Keratinocyte (primary cell): ENCODE measurements at regions not wholly inside any gene's neighbourhood (a gene's known extent, or its start where the extent isn't known, plus 50 kb on each side); places are given as distances from the start of the nearest gene placed in this dataset.

ENCODE experiments used
- DNase-seq: peaks from one replicate; pipeline ENCODE4 v3.0.0-alpha.2; 2011; ENCODE audit warnings: low read depth, missing footprints, low spot score
- FAIRE-seq: peaks from 2 replicates; lab custom pipeline; 2011; peaks lifted over from hg19 to GRCh38; lab: Jason Lieb, UNC
- H2AFZ ChIP-seq: 2 replicates; pipeline ENCODE4 v1.6.0; 2012; ENCODE audit warnings: low read length, control low read depth, inconsistent platforms; ENCODE audit not compliant: control insufficient read depth
- H3K27ac ChIP-seq: 2 replicates; pipeline ENCODE4 v1.5.1; 2011; ENCODE audit warnings: low read length; ENCODE audit not compliant: control insufficient read depth, insufficient read depth
- H3K27me3 ChIP-seq: 3 replicates; pipeline ENCODE4 v1.6.0; 2011; ENCODE audit warnings: low read length; ENCODE audit not compliant: control insufficient read depth, insufficient read depth; ENCODE audit errors: extremely low read depth
- H3K36me3 ChIP-seq, 2 experiments: 2 replicates in 1 of 2; 3 replicates in 1 of 2; pipeline ENCODE4 v1.5.1; 2011; ENCODE audit warnings: low read length in 2 of 2, mild to moderate bottlenecking in 1 of 2; ENCODE audit not compliant: control insufficient read depth in 2 of 2, insufficient read depth in 2 of 2; ENCODE audit errors: extremely low read depth in 1 of 2
- H3K4me1 ChIP-seq: 3 replicates; pipeline ENCODE4 v1.5.1; 2011; ENCODE audit warnings: low read length; ENCODE audit not compliant: control insufficient read depth, insufficient read depth; ENCODE audit errors: extremely low read depth
- H3K4me2 ChIP-seq: 3 replicates; pipeline ENCODE4 v1.6.0; 2011; ENCODE audit warnings: low read depth, low read length; ENCODE audit not compliant: control insufficient read depth, insufficient read depth; ENCODE audit errors: extremely low read depth
- H3K4me3 ChIP-seq, 3 experiments: fragments of 200-600 bp in 1 of 3; sonication (generic) in 1 of 3; 2 replicates in 2 of 3; 3 replicates in 1 of 3; pipeline ENCODE4 v1.5.1; 2011 to 2016; ENCODE audit warnings: low read length in 3 of 3, mild to moderate bottlenecking in 3 of 3, control low read depth in 2 of 3, inconsistent platforms in 1 of 3, low read depth in 1 of 3, mixed read lengths in 1 of 3, mixed run types in 1 of 3, moderate library complexity in 1 of 3; ENCODE audit not compliant: control insufficient read depth in 2 of 3, insufficient read depth in 2 of 3; ENCODE audit errors: extremely low read depth in 1 of 3
- H3K79me2 ChIP-seq: 2 replicates; pipeline ENCODE4 v1.6.0; 2012; ENCODE audit warnings: low read length; ENCODE audit not compliant: control insufficient read depth, insufficient read depth
- H3K9ac ChIP-seq: 3 replicates; pipeline ENCODE4 v1.6.0; 2011; ENCODE audit warnings: low read length; ENCODE audit not compliant: control insufficient read depth, insufficient read depth; ENCODE audit errors: extremely low read depth
- H3K9me1 ChIP-seq: 3 replicates; pipeline ENCODE4 v1.6.0; 2011; ENCODE audit warnings: low read length; ENCODE audit not compliant: control insufficient read depth, insufficient read depth; ENCODE audit errors: extremely low read depth
- H3K9me3 ChIP-seq: 2 replicates; pipeline ENCODE4 v1.5.1; 2012; ENCODE audit warnings: low read depth, low read length; ENCODE audit not compliant: control insufficient read depth
- H4K20me1 ChIP-seq: 3 replicates; pipeline ENCODE4 v1.6.0; 2011; ENCODE audit warnings: low read length; ENCODE audit not compliant: control insufficient read depth, insufficient read depth; ENCODE audit errors: extremely low read depth
- EZH2 ChIP-seq: IDR thresholded peaks from one replicate; pipeline ENCODE4 v1.6.1; 2012; ENCODE audit warnings: inconsistent platforms, mild to moderate bottlenecking, low read length, moderate library complexity
- dilution Hi-C: fragments of 300-500 bp; cut with MboI; formaldehyde crosslinking; loops from one replicate; pipeline ENCODE4 v1.7.0; 2020; ENCODE audit warnings: low sequenced_read_pairs; ENCODE audit not compliant: extremely low pct_ligation_motif_present
- TF ChIP-seq, protein P1 (sequence below), 3 experiments: IDR thresholded peaks in 1 of 3; conservative IDR thresholded peaks in 1 of 3; optimal IDR thresholded peaks in 1 of 3; 2 replicates in 2 of 3; 3 replicates in 1 of 3; pipeline versions ENCODE3 to v1.5.1; 2011; ENCODE audit warnings: low read length in 3 of 3, mild to moderate bottlenecking in 3 of 3, moderate library complexity in 2 of 3, control low read depth in 1 of 3, inconsistent platforms in 1 of 3; ENCODE audit not compliant: insufficient read depth in 2 of 3; ENCODE audit errors: extremely low read depth in 1 of 3

DNA sequence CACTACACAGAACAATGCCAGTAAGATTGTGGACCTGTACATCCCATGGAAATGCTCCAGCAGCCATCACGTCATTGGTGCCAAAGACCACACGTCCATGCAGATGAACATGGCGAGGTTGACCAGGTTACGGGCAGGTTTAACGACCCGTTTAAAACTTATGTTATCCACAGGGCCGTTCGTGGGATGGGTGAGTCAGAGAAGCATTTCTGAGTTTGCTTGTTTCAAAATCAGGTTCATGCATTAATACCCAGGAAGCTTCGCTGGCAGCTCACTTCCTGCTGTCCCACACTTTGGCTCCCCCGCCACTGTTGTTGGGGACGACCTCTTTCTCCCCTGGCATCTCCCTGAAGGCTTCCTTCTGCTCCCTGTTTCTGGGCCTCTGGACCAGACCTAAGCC is 194.1 kb downstream of the USP12 start:
- Histone ChIP-seq H3K27me3 (peaks cover 13% of the 10 kb centered on the region), H3K36me3 (no peaks in the 10 kb centered on the region), H3K9me1 (no peaks in the 10 kb centered on the region), H3K4me1 (no peaks in the 10 kb centered on the region), H3K4me3 (no peak overlapping the region), H3K79me2 (no peaks in the 10 kb centered on the region), H3K27ac (no peak overlapping the region), H2AFZ (no peak overlapping the region), H3K4me2 (no peak overlapping the region), H3K9me3 (no peaks in the 10 kb centered on the region), H3K9ac (no peak overlapping the region), H4K20me1 (no peaks in the 10 kb centered on the region)
- FAIRE-seq = no peak
- no peak for DNase-seq
- TF ChIP-seq, protein P1, sequence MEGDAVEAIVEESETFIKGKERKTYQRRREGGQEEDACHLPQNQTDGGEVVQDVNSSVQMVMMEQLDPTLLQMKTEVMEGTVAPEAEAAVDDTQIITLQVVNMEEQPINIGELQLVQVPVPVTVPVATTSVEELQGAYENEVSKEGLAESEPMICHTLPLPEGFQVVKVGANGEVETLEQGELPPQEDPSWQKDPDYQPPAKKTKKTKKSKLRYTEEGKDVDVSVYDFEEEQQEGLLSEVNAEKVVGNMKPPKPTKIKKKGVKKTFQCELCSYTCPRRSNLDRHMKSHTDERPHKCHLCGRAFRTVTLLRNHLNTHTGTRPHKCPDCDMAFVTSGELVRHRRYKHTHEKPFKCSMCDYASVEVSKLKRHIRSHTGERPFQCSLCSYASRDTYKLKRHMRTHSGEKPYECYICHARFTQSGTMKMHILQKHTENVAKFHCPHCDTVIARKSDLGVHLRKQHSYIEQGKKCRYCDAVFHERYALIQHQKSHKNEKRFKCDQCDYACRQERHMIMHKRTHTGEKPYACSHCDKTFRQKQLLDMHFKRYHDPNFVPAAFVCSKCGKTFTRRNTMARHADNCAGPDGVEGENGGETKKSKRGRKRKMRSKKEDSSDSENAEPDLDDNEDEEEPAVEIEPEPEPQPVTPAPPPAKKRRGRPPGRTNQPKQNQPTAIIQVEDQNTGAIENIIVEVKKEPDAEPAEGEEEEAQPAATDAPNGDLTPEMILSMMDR (optimal IDR thresholded peaks at IDR 0.05 in 1 of 3, IDR thresholded peaks at IDR 0.05 in 1 of 3, conservative IDR thresholded peaks at IDR 0.05 in 1 of 3; ENCODE audit: extremely low read depth in 1 of 3, insufficient read depth in 2 of 3, low read length in 3 of 3) = no peak
- TF ChIP-seq EZH2 = no peak
- dilution Hi-C loops = no loop called here

DNA sequence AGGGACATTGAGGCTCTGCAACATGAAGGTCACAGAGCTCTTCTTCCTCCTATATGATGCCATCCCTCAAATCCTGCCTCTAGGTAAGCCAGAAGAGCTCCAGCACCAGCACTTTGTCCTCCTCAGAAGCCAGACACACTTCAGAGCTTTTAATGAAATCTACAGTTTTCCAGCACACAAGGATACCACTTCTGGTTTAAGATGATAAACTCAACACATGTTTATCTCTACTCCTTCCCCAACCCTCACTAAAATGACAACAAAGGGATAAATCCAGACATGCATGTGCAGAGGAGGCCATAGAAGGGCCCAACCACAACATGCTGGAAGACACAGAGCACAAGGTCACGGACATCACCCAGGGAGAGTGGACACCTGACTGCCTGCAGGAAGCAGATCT is 195.3 kb downstream of the USP12 start:
- no peak for DNase-seq
- H3K9me3 ChIP-seq = no peaks in the 10 kb centered on the region
- no peak for FAIRE-seq
- H3K9me1 ChIP-seq = no peaks in the 10 kb centered on the region
- no peaks in the 10 kb centered on the region for H4K20me1 ChIP-seq
- H3K4me2 ChIP-seq = no peak overlapping the region
- peaks cover 13% of the 10 kb centered on the region for H3K27me3 ChIP-seq
- dilution Hi-C loops = no loop called here
- no peak overlapping the region for H2AFZ ChIP-seq
- no peak overlapping the region for H3K4me3 ChIP-seq
- no peak overlapping the region for H3K27ac ChIP-seq
- H3K4me1 ChIP-seq = no peaks in the 10 kb centered on the region
- no peaks in the 10 kb centered on the region for H3K79me2 ChIP-seq
- no peak for TF ChIP-seq EZH2
- TF ChIP-seq, protein P1 (optimal IDR thresholded peaks at IDR 0.05 in 1 of 3, IDR thresholded peaks at IDR 0.05 in 1 of 3, conservative IDR thresholded peaks at IDR 0.05 in 1 of 3; ENCODE audit: extremely low read depth in 1 of 3, insufficient read depth in 2 of 3, low read length in 3 of 3) = no peak
- no peaks in the 10 kb centered on the region for H3K36me3 ChIP-seq
- H3K9ac ChIP-seq = no peak overlapping the region
